IPS DF 19.7 (cell line): ENCODE measurements at regions not wholly inside any gene's neighbourhood (a gene's known extent, or its start where the extent isn't known, plus 50 kb on each side); places are given as distances from the start of the nearest gene placed in this dataset.

Experiments
- DNase-seq: peaks from one replicate; pipeline ENCODE4 v3.0.0-alpha.2; 2013; ENCODE audit warnings: low read depth, low spot score

DNA sequence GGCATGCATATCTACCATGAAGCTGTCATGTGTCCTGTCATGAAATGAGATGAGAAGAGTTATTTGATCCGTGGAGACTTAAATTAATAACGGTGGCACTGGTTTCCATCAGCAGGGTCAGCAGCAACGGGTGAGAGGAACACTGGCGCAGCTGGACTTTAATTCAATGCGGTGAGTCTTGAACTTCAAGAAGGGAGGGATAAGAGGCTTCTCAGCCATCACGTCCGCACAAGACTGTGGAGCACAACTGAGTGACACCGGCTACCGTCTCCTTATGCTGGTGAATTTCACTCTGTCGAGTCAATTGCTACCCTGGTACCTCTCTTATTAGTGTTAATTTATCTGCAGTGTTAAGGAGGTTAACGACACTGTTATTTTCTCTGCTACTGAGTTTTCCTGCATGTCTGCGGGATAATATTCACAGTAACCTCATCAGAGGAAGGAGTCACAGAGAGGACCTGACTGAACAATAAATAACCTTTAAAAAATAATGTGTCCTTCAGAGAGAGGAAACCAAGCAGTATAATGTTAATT is 236.8 kb downstream of the EPHA4 start:
- DNase-seq: no peak

DNA sequence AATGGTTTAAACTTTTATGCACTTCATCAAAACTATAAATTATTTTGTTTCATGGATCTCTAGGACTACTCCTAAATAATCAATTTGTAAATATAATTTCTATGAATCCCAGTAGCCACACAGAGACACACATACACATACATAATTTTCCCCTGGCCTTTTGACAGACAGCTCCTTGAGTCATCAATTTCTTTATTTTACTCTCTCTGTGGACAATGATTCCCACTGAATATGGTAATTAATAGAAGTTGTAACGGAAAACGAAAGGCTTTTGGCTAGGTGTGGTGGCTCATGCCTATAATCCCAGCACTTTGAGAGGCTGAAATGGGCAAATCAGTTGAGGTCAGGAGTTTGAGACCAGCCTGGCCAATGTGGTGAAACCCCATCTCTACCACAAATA is 235.1 kb downstream of the EPHA4 start:
- no peak for DNase-seq

DNA sequence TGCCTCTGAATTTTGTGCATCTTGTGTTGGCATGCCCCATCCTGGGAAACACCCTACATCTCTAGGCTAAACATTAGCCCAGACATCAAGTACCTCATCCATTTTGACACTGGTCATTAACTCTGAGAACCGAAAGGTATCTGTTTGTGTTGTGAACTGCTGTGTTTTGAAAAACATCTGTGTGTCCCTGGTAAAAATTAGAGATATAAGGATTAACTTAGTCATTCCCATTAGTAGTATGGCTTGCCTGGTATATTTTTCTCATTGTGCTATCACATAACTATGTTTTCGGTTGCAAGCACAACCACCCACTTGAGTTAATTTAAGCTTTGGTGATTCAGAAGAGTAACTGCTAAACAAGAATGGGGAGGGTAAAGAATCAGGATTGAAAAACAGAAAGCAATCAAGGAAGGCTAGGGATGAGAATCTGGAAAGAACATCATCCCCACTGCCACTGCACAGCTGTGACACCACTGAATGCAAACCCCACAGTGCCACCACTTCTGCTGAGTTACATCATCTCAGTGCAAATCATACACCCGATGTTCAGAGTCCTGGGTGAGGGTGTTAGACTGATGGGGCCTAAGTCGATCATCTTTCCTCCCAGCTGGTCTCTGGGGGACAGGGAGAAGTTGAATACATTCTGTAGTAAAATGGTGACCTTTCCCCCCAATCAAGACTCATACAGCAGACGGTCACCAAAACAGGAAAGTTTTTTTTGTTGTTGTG is 234.0 kb downstream of the EPHA4 start:
- DNase-seq: no peak

DNA sequence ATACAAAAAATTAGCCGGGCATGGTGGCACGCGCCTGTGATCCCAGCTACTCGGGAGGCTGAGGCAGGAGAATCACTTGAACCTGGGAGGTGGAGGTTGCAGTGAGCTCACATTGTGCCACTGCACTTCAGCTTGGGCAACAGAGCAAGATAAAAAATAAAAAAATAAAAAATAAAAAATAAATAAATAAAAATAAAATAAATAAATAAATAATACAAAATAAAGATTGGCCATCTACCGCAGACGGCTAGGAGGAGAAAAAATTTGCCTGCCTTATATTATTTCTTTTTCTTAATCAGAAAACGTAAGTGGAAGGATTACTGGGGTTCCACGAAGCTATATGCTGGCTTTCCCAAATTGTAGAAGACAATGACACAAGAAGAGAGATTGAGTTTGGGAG is 229.7 kb downstream of the EPHA4 start:
- DNase-seq: no peak

- DNase-seq: no peak
These were observed 228.6 kb downstream of the EPHA4 start for GRCh38 chr2:221343524-221343923.

- DNase-seq: no peak
These were observed 226.6 kb downstream of the EPHA4 start for GRCh38 chr2:221345516-221345915.

- no peak for DNase-seq
These were observed 225.7 kb downstream of the EPHA4 start for GRCh38 chr2:221346411-221346810.

DNA sequence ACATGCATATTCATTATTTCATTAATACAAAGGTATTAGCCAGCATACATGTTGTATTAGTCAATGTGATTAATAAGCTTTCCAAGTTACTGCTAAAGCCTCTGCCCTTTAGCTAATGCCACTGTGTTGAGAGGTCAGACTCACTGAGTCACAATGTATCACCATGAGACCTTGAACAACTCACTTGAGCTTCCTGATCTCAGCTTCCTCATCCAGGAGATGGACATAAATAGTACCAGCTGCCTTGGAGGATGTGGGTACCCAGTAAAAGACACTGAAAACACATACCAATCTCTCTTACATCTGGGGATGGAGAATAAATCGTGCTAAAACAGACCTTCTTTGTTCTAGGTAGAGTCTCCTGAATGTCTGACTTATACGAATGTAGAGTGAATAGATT is 224.6 kb downstream of the EPHA4 start:
- DNase-seq: no peak

DNA sequence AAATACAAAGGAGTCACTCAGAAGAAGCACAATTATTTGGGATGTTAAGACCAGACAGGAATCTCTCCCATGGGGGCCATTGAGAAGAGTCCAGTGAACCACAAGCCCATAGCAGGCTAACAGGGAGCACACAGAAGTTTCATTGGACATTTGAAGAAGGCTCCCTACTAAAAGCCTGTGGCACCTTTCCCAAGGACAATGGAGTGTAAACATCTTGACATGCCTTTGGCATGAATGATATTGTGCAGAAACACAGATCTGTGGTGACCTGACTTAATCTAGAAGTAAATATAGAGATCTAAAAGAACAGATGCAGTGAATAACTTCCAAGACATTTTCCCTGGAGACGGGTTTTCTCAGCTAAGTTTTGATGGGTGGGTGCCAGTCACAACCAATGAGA is 221.5 kb downstream of the EPHA4 start:
- DNase-seq: no peak

GRCh38 chr2:221353201-221353600 is 218.9 kb downstream of the EPHA4 start:
- DNase-seq: no peak

- DNase-seq: no peak
These were observed 211.8 kb downstream of the EPHA4 start for GRCh38 chr2:221360312-221360711.

DNA sequence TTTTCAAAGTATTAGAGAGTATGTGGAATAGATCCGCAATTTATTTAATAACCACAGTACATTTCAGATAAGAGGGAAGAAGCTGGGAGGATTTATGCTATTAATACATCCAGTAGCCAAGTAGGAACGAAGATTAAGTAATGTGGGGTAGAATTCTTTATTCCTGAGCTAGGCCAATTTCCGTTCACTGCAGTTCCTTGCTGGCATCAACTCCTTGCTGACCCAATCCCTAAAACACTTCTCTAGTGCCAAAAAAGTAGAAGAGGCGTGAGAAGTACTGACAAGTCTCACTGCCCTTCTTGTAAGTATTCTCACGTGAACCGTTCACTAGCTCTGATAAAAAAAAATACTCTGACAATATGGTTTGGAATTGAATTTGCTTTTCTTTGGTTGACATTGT is 211.4 kb downstream of the EPHA4 start:
- no peak for DNase-seq

DNA sequence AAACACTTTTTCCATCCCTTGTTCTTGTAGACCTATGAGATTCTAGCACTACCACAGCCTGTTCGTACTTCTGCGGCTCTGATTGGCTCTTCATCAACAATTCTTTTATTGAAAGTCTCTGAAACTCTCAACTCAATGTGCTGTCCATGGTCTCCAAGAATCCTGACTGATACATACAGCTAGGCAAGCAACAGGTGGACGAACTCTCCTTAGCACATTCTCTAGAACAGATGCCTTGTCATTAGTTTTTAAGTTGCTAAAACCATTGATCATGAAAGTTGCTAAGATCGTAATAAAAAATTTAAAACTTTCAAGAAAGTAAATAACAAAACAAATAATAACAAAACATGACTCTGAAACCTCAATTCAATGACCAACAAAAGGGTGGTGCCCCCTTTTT is 210.5 kb downstream of the EPHA4 start:
- DNase-seq: no peak

- DNase-seq: no peak
These were observed 207.4 kb downstream of the EPHA4 start for GRCh38 chr2:221364672-221365071.
